Neural cell (in vitro differentiated cells): ENCODE measurements at regions not wholly inside any gene's neighbourhood (a gene's known extent, or its start where the extent isn't known, plus 50 kb on each side); places are given as distances from the start of the nearest gene placed in this dataset.

ENCODE experiments used
- H2AFZ ChIP-seq: fragments of 200-600, 300-800 bp; sonication (generic), shearing (Covaris generic); 2 replicates; pipeline ENCODE4 v1.6.0; 2014; ENCODE audit warnings: low read depth, mild to moderate bottlenecking, antibody characterized with exemption, low read length, moderate library complexity
- H3F3A ChIP-seq: fragments of 200-600 bp; shearing (Covaris generic); 2 replicates; pipeline ENCODE4 v1.6.1; 2016; ENCODE audit warnings: mild to moderate bottlenecking, moderate library complexity, mixed read lengths, antibody characterized with exemption, low read length; ENCODE audit not compliant: insufficient read depth, poor library complexity, severe bottlenecking
- H3K27ac ChIP-seq: fragments of 200-600, 300-800 bp; sonication (generic), shearing (Covaris generic); 2 replicates; pipeline ENCODE4 v1.5.1; 2014; ENCODE audit warnings: mild to moderate bottlenecking, low read length, moderate library complexity
- H3K27me3 ChIP-seq: fragments of 300-800, 200-600 bp; sonication (generic), shearing (Covaris generic); 2 replicates; pipeline ENCODE4 v1.6.0; 2014; ENCODE audit warnings: mild to moderate bottlenecking, low read depth, low read length, moderate library complexity; ENCODE audit not compliant: insufficient read depth
- H3K36me3 ChIP-seq: fragments of 300-800, 200-600 bp; sonication (generic), shearing (Covaris generic); 2 replicates; pipeline ENCODE4 v1.5.1; 2014; ENCODE audit warnings: mild to moderate bottlenecking, antibody characterized with exemption, low read length, moderate library complexity; ENCODE audit not compliant: insufficient read depth
- H3K4me2 ChIP-seq: fragments of 300-800, 200-600 bp; sonication (generic), shearing (Covaris generic); 2 replicates; pipeline ENCODE4 v1.6.0; 2014; ENCODE audit warnings: mild to moderate bottlenecking, low read length
- H3K4me3 ChIP-seq: fragments of 300-800, 200-600 bp; sonication (generic), shearing (Covaris generic); 2 replicates; pipeline ENCODE4 v1.5.1; 2014; ENCODE audit warnings: mild to moderate bottlenecking, low read length, moderate library complexity
- H3K79me2 ChIP-seq: fragments of 200-600 bp; shearing (Covaris generic); replicated peaks from 2 replicates; pipeline ENCODE4 v1.6.0; 2014; ENCODE audit warnings: mild to moderate bottlenecking, low read length, moderate library complexity; ENCODE audit not compliant: insufficient read depth
- H3K9ac ChIP-seq: fragments of 300-800, 200-600 bp; sonication (generic), shearing (Covaris generic); 2 replicates; pipeline ENCODE4 v1.6.1; 2016; ENCODE audit warnings: mild to moderate bottlenecking, low read length, mixed read lengths
- H3K9me2 ChIP-seq: fragments of 200-600 bp; shearing (Covaris generic); 2 replicates; pipeline ENCODE4 v1.6.1; 2016; ENCODE audit warnings: mild to moderate bottlenecking, low read length, mixed read lengths; ENCODE audit not compliant: insufficient read depth
- H3K9me3 ChIP-seq: fragments of 200-600, 300-800 bp; sonication (generic), shearing (Covaris generic); 2 replicates; pipeline ENCODE4 v1.6.1; 2016; ENCODE audit warnings: mild to moderate bottlenecking, mixed run types, low read length, moderate library complexity, mixed read lengths
- H4K20me1 ChIP-seq: fragments of 200-600 bp; shearing (Covaris generic); 2 replicates; pipeline ENCODE4 v1.6.1; 2016; ENCODE audit warnings: mild to moderate bottlenecking, mixed run types; ENCODE audit not compliant: insufficient read depth
- EP300 ChIP-seq: fragments of 450-650 bp; conservative IDR thresholded peaks from 2 replicates; pipeline ENCODE4 v1.6.1; 2014; ENCODE audit warnings: antibody characterized with exemption, mild to moderate bottlenecking, moderate library complexity; ENCODE audit not compliant: poor library complexity, severe bottlenecking
- EZH2 ChIP-seq: fragments of 200-600, 300-800 bp; shearing (Covaris generic), sonication (generic); IDR thresholded peaks from 2 replicates; pipeline ENCODE4 v1.6.1; 2014; ENCODE audit warnings: antibody characterized with exemption, low read length, borderline replicate concordance, mild to moderate bottlenecking; ENCODE audit not compliant: insufficient read depth, poor library complexity, severe bottlenecking
- MXI1 ChIP-seq: fragments of 450-650 bp; conservative IDR thresholded peaks from 2 replicates; pipeline ENCODE4 v1.6.1; 2014; ENCODE audit warnings: antibody characterized with exemption, mild to moderate bottlenecking; ENCODE audit not compliant: poor library complexity, severe bottlenecking
- POLR2AphosphoS5 ChIP-seq: IDR thresholded peaks from 2 replicates; pipeline ENCODE4 v1.6.1; 2012
- RAD21 ChIP-seq: fragments of 450-650 bp; conservative IDR thresholded peaks from 2 replicates; pipeline ENCODE4 v1.6.1; 2014; ENCODE audit warnings: antibody characterized with exemption, mild to moderate bottlenecking, moderate library complexity
- SMC3 ChIP-seq: fragments of 450-650 bp; conservative IDR thresholded peaks from 2 replicates; pipeline ENCODE4 v1.6.1; 2014; ENCODE audit warnings: antibody characterized with exemption, mild to moderate bottlenecking, moderate library complexity; ENCODE audit not compliant: poor library complexity
- TAF1 ChIP-seq: IDR thresholded peaks from 2 replicates; pipeline ENCODE4 v1.6.1; 2012; ENCODE audit warnings: low read depth
- TF ChIP-seq, protein P1 (sequence below): fragments of 450-650 bp; IDR thresholded peaks from 2 replicates; pipeline ENCODE4 v1.5.1; 2014; ENCODE audit warnings: antibody characterized with exemption, mild to moderate bottlenecking, moderate library complexity; ENCODE audit not compliant: poor library complexity, severe bottlenecking
- TF ChIP-seq, protein P2 (sequence below): IDR thresholded peaks from 2 replicates; pipeline ENCODE4 v1.6.1; 2012; ENCODE audit warnings: borderline replicate concordance

DNA sequence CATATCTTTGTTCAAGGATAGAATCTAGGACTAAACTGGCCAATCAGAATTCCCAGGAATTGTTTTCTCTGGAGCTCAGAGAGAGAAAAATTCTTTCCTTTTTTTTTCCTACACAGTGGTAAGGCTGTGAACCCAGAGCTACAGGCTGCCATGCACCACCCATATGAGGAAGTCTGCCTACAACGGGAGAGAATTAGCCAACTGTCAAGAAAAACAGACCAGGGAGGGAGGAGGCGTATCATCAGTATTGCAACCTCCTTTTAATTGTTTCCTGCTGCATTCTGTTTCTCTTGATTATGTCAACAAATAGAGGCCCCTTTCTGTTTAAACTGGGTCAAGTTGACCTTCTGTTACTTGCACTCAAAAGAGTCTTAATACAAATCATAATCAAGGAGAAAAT lies 176.5 kb upstream of the UBASH3B start:
- Histone ChIP-seq H3K4me2 (no peak overlapping the region), H3K27ac (no peak overlapping the region), H3K27me3 (no peaks in the 10 kb centered on the region), H3K79me2 (no peaks in the 10 kb centered on the region), H4K20me1 (no peaks in the 10 kb centered on the region), H3K36me3 (no peaks in the 10 kb centered on the region), H2AFZ (no peak overlapping the region), H3K9me3 (no peaks in the 10 kb centered on the region), H3F3A (no peaks in the 10 kb centered on the region), H3K9me2 (no peaks in the 10 kb centered on the region), H3K9ac (no peak overlapping the region), H3K4me3 (no peak overlapping the region)
- TF ChIP-seq EP300 (no peak), TAF1 (no peak), MXI1 (no peak), RAD21 (no peak), EZH2 (no peak), SMC3 (no peak), POLR2AphosphoS5 (no peak)
- TF ChIP-seq, protein P1, sequence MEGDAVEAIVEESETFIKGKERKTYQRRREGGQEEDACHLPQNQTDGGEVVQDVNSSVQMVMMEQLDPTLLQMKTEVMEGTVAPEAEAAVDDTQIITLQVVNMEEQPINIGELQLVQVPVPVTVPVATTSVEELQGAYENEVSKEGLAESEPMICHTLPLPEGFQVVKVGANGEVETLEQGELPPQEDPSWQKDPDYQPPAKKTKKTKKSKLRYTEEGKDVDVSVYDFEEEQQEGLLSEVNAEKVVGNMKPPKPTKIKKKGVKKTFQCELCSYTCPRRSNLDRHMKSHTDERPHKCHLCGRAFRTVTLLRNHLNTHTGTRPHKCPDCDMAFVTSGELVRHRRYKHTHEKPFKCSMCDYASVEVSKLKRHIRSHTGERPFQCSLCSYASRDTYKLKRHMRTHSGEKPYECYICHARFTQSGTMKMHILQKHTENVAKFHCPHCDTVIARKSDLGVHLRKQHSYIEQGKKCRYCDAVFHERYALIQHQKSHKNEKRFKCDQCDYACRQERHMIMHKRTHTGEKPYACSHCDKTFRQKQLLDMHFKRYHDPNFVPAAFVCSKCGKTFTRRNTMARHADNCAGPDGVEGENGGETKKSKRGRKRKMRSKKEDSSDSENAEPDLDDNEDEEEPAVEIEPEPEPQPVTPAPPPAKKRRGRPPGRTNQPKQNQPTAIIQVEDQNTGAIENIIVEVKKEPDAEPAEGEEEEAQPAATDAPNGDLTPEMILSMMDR = no peak
- TF ChIP-seq, protein P2, sequence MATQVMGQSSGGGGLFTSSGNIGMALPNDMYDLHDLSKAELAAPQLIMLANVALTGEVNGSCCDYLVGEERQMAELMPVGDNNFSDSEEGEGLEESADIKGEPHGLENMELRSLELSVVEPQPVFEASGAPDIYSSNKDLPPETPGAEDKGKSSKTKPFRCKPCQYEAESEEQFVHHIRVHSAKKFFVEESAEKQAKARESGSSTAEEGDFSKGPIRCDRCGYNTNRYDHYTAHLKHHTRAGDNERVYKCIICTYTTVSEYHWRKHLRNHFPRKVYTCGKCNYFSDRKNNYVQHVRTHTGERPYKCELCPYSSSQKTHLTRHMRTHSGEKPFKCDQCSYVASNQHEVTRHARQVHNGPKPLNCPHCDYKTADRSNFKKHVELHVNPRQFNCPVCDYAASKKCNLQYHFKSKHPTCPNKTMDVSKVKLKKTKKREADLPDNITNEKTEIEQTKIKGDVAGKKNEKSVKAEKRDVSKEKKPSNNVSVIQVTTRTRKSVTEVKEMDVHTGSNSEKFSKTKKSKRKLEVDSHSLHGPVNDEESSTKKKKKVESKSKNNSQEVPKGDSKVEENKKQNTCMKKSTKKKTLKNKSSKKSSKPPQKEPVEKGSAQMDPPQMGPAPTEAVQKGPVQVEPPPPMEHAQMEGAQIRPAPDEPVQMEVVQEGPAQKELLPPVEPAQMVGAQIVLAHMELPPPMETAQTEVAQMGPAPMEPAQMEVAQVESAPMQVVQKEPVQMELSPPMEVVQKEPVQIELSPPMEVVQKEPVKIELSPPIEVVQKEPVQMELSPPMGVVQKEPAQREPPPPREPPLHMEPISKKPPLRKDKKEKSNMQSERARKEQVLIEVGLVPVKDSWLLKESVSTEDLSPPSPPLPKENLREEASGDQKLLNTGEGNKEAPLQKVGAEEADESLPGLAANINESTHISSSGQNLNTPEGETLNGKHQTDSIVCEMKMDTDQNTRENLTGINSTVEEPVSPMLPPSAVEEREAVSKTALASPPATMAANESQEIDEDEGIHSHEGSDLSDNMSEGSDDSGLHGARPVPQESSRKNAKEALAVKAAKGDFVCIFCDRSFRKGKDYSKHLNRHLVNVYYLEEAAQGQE = no peak

DNA sequence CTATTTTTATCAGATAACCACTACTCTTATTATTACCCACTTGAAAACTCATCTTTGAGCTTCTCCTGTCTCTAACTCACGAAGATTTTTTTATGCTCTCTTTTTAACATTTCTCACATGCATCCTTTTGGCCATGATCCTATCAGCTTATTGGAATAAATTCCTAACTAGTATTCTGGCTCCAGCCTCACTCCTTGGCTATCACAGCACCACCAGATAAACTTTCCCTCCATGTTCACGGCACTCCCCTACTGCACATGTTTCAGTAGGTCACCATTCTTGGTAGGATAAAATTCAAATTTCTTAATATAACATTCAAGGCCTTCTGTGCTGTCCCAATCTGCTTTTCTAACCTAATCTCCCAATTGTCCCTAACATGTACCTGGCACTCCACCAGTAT lies 186.6 kb upstream of the UBASH3B start:
- Histone ChIP-seq H3K79me2 (no peaks in the 10 kb centered on the region), H3F3A (no peaks in the 10 kb centered on the region), H3K4me3 (no peak overlapping the region), H4K20me1 (no peaks in the 10 kb centered on the region), H3K9me2 (no peaks in the 10 kb centered on the region), H2AFZ (no peak overlapping the region), H3K9ac (no peak overlapping the region), H3K9me3 (no peaks in the 10 kb centered on the region), H3K27me3 (no peaks in the 10 kb centered on the region), H3K27ac (no peak overlapping the region), H3K4me2 (no peak overlapping the region), H3K36me3 (no peaks in the 10 kb centered on the region)
- TF ChIP-seq, protein P1 = no peak
- TF ChIP-seq POLR2AphosphoS5 = no peak
- TF ChIP-seq TAF1 = no peak
- TF ChIP-seq EP300 = no peak
- TF ChIP-seq SMC3 = no peak
- TF ChIP-seq, protein P2 = no peak
- TF ChIP-seq RAD21 = no peak
- TF ChIP-seq EZH2 = no peak
- no peak for TF ChIP-seq MXI1
